ENCODE measurements at regions not wholly inside any gene's neighbourhood (a gene's known extent, or its start where the extent isn't known, plus 50 kb on each side); places are given as distances from the start of the nearest gene placed in this dataset.

- no peaks in the 10 kb centered on the region for H3K4me1 Mint-ChIP-seq
- H3K4me3 Mint-ChIP-seq = no peak overlapping the region
Measured at GRCh38 chr3:96754128-96754527, 60.3 kb upstream of the EPHA6 start.

GRCh38 chr3:96755519-96755918 lies 58.9 kb upstream of the EPHA6 start:
- Mint-ChIP-seq H3K4me3 (peak overlapping the region in 1 of 4 donors; percentile 52), H3K27ac (no peak overlapping the region), H3K27me3 (no peaks in the 10 kb centered on the region), H3K4me1 (no peaks in the 10 kb centered on the region), H3K9me3 (peaks cover 0 to 14% (median 0%) of the 10 kb centered on the region in 3 donors), H3K36me3 (no peaks in the 10 kb centered on the region)

More at GRCh38 chr3:96754128-96754527, 60.3 kb upstream of the EPHA6 start:
- Mint-ChIP-seq H3K9me3 (peaks cover 0 to 14% (median 0%) of the 10 kb centered on the region in 3 donors), H3K27me3 (no peaks in the 10 kb centered on the region), H3K36me3 (no peaks in the 10 kb centered on the region), H3K27ac (no peak overlapping the region)

- H3K27ac Mint-ChIP-seq = no peak overlapping the region
- no peaks in the 10 kb centered on the region for H3K36me3 Mint-ChIP-seq
- H3K4me3 Mint-ChIP-seq = peak overlapping the region in 1 of 4 donors; percentile 39
- H3K9me3 Mint-ChIP-seq = peaks cover 0 to 14% (median 0%) of the 10 kb centered on the region in 3 donors
- no peaks in the 10 kb centered on the region for H3K27me3 Mint-ChIP-seq
- H3K4me1 Mint-ChIP-seq = no peaks in the 10 kb centered on the region
Measured at GRCh38 chr3:96756516-96756915, 57.9 kb upstream of the EPHA6 start.

GRCh38 chr3:96760956-96761355 lies 53.4 kb upstream of the EPHA6 start:
- H3K36me3 Mint-ChIP-seq = no peaks in the 10 kb centered on the region
- H3K4me3 Mint-ChIP-seq = no peak overlapping the region
- H3K9me3 Mint-ChIP-seq = peaks cover 0 to 11% (median 3%) of the 10 kb centered on the region in 3 donors
- no peak overlapping the region for H3K27ac Mint-ChIP-seq
- no peaks in the 10 kb centered on the region for H3K27me3 Mint-ChIP-seq
- no peaks in the 10 kb centered on the region for H3K4me1 Mint-ChIP-seq
